AG04450 (cell line): ENCODE measurements at regions not wholly inside any gene's neighbourhood (a gene's known extent, or its start where the extent isn't known, plus 50 kb on each side); places are given as distances from the start of the nearest gene placed in this dataset.
"Not testable (repeated sequence)": the region's sequence is repeated elsewhere in the genome, so short reads cannot be mapped to it uniquely, and the experiment has no call there.

Experiments used
- CTCF ChIA-PET: fragments of 300-600, 350-600 bp; formaldehyde crosslinking; extraction: SDS; loops from one replicate; lab custom pipeline; 2022; ENCODE audit warnings: antibody characterized with exemption, inconsistent platforms; lab: Charles Lee
- POLR2A ChIA-PET: fragments of 350-600 bp; formaldehyde crosslinking; extraction: SDS; loops from one replicate; lab custom pipeline; 2021; ENCODE audit warnings: antibody characterized with exemption, inconsistent platforms; lab: Yijun Ruan, JAX
- DNase-seq: peaks from one replicate; pipeline ENCODE4 v3.0.0-alpha.2; 2011; ENCODE audit warnings: low read depth, low spot score
- H3K27ac ChIP-seq: one replicate; pipeline ENCODE4 v1.5.1; 2012; ENCODE audit warnings: low read depth, low read length, control low read depth
- H3K27me3 ChIP-seq: one replicate; pipeline ENCODE4 v1.6.0; 2012; ENCODE audit warnings: low read length; ENCODE audit not compliant: control insufficient read depth, insufficient read depth
- H3K4me3 ChIP-seq: 2 replicates; pipeline ENCODE4 v1.5.1; 2011; ENCODE audit warnings: mild to moderate bottlenecking, low read depth, low read length, control low read depth
- H3K9me3 ChIP-seq: 2 replicates; pipeline ENCODE4 v1.5.1; 2012; ENCODE audit warnings: low read length; ENCODE audit not compliant: control insufficient read depth, insufficient read depth
- TF ChIP-seq, protein P1 (sequence below): IDR thresholded peaks from 2 replicates; pipeline ENCODE4 v1.5.1; 2011; ENCODE audit warnings: low read depth, low read length, control low read depth, inconsistent platforms

DNA sequence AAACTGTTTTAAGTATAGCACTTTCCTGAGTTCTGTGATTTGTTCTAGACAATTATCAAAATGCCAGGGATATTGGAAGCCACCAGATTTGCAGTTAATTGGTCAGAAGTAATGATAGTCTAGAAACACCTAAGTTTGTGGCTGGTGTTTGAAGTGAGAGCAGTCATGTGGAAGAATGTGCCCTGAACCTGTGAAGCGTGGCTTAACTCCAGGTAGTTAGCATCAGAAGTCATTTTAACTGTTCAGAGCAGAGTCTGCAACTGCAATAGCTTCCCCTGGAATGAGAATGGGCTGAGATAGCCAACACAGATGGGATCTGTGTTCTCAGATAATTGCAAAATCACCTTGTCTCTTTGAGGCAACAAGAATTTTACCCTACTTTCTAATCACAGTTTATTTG is 255.1 kb upstream of the GK2 start:
- DNase-seq = no peak
- Histone ChIP-seq H3K27ac (no peak overlapping the region), H3K27me3 (no peaks in the 10 kb centered on the region), H3K9me3 (no peaks in the 10 kb centered on the region), H3K4me3 (no peak overlapping the region)
- ChIA-PET POLR2A (no interaction called here), CTCF (no interaction called here)
- TF ChIP-seq, protein P1, sequence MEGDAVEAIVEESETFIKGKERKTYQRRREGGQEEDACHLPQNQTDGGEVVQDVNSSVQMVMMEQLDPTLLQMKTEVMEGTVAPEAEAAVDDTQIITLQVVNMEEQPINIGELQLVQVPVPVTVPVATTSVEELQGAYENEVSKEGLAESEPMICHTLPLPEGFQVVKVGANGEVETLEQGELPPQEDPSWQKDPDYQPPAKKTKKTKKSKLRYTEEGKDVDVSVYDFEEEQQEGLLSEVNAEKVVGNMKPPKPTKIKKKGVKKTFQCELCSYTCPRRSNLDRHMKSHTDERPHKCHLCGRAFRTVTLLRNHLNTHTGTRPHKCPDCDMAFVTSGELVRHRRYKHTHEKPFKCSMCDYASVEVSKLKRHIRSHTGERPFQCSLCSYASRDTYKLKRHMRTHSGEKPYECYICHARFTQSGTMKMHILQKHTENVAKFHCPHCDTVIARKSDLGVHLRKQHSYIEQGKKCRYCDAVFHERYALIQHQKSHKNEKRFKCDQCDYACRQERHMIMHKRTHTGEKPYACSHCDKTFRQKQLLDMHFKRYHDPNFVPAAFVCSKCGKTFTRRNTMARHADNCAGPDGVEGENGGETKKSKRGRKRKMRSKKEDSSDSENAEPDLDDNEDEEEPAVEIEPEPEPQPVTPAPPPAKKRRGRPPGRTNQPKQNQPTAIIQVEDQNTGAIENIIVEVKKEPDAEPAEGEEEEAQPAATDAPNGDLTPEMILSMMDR = no peak

DNA sequence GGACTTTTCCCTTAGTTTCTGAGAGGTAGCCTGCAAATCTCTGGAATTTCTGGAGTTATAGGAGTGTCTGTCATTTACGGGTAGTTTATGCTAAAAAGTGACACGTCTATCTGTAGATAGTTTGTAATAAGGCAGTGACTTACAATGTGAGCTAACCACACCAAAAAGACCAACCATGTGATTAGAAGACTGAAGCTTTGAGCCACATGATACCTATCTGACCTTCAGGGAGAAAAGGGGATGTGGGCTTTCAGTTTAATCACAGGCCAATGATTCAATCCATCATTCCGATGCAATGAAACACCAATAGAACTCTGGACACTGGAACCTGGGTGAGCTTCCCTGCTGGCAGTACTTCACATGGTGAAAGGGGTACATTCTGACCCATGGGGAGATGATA is 254.6 kb upstream of the GK2 start:
- Histone ChIP-seq H3K9me3 (no peaks in the 10 kb centered on the region), H3K27ac (no peak overlapping the region), H3K4me3 (no peak overlapping the region), H3K27me3 (no peaks in the 10 kb centered on the region)
- no peak for DNase-seq
- TF ChIP-seq, protein P1 = no peak
- POLR2A ChIA-PET = no interaction called here
- CTCF ChIA-PET = no interaction called here

DNA sequence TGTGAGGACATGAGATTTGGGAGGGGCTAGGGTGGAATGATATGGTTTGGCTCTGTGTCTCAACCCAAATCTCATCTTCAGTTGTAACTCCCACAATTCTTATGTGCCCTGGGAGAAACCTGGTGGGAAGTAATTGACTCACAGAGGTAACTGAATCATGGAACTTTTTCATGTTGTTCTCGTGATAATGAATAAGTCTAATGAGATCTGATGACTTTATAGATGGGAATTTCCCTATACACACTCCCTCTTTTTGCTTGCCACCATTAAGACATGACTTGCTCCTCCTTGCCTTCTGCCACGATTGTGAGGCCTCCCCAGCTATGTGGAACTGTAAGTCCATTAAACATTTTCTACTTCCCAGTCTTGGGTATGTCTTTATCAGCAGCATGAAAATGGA is 253.2 kb upstream of the GK2 start:
- TF ChIP-seq, protein P1 = no peak
- Histone ChIP-seq H3K4me3 (no peak overlapping the region), H3K27me3 (no peaks in the 10 kb centered on the region), H3K9me3 (no peaks in the 10 kb centered on the region), H3K27ac (no peak overlapping the region)
- CTCF ChIA-PET = no interaction called here
- POLR2A ChIA-PET = no interaction called here
- no peak for DNase-seq

DNA sequence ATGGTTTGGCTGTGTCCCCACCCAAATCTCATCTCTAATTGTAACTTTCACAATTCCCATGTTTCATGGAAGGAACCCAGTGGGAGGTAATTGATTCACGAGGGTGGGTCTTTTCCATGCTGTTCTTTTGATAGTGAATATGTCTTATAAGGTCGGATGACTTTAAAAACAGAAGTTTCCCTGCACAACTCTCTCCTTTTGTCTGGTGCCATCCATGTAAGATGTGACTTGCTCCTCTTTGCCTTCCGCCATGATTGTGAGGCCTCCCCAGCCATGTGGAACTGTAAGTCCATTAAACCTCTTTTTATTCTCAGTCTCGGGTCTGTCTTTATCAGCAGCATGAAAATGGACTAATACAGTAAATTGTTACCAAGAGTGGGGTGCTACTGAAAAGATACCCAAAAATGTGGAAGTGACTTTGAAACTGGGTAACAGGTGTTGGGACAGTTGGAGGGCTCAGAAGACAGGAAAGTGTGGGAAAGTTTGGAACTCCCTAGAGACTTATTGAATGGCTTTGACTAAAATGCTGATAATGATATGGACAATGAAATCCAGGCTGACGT is 251.4 kb upstream of the GK2 start:
- CTCF ChIA-PET, H3K27ac ChIP-seq, POLR2A ChIA-PET, H3K27me3 ChIP-seq, DNase-seq, H3K9me3 ChIP-seq, H3K4me3 ChIP-seq: not testable (repeated sequence)

DNA sequence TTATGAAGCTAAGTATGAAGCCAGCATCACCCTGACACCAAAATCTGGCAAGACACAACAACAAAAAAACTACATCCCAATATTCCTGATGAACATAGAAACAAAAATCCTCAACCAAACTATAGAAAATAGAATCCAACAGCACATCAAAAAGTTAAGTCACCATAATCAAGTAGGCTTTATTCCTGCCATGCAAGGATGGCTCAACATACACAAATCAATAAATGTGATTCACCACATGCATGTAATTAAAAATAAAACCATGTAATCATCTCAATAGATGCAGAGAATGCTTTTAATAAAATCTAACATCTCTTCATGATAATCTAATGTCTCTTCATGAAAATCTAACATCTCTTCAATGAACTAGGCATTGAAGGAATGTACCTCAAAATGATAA is 249.4 kb upstream of the GK2 start:
- CTCF ChIA-PET = no interaction called here
- no peaks in the 10 kb centered on the region for H3K27me3 ChIP-seq
- H3K4me3 ChIP-seq = no peak overlapping the region
- POLR2A ChIA-PET = no interaction called here
- TF ChIP-seq, protein P1 = no peak
- H3K27ac ChIP-seq = no peak overlapping the region
- no peaks in the 10 kb centered on the region for H3K9me3 ChIP-seq
- no peak for DNase-seq

DNA sequence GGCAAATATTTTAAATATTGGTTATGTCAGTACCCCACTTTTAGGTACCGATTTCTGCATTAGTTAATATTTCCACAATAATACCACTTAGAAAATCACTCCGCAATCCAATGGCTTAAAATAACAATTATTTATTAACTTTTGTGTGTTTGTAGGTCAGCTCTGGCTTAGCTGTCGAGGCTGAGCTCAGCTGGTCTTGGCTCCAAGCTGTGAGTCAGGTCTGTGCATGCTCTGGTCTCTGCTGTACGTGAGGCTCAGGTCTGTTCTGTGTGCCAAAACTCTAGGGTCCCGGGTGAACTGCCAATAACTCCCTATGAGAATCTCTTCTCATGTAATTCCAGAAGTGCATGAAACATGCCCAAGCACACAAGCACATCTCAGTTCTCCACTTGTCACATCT is 245.8 kb upstream of the GK2 start:
- Histone ChIP-seq H3K27ac (no peak overlapping the region), H3K9me3 (no peaks in the 10 kb centered on the region), H3K4me3 (no peak overlapping the region), H3K27me3 (no peaks in the 10 kb centered on the region)
- TF ChIP-seq, protein P1 = no peak
- ChIA-PET CTCF (no interaction called here), POLR2A (no interaction called here)
- no peak for DNase-seq
